ENCODE measurements at regions not wholly inside any gene's neighbourhood (a gene's known extent, or its start where the extent isn't known, plus 50 kb on each side); places are given as distances from the start of the nearest gene placed in this dataset.

DNA sequence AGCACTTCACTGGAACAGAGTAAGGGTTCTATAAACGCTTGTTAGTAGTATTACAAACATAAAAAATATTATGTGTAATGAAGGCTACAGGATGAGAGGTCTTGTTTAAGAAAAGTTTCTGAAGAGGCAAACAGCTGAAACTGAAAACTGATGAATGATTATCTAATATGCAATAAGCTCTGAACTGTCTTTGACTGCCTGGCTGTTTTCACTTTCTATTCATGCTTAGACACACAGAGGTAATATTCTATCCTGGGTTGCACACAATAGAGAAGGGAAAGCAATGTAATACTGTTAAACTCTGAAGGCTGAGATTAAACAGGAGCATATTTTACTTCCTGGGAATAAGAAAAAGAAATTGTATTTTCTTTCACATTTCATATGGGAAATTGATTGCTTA is 251.3 kb downstream of the ALX1 start:
- H3K9me2 ChIP-seq, result no peaks in the 10 kb centered on the region
- no peaks in the 10 kb centered on the region for H3F3A ChIP-seq (replicated peaks; ENCODE audit: insufficient read depth)
- no peaks in the 10 kb centered on the region for H3K4me1 ChIP-seq (ENCODE audit: control insufficient read depth in 1 of 2, insufficient read depth in 2 of 2, low read depth in 1 of 2, low read length in 1 of 2)
- H3K27me3 ChIP-seq (ENCODE audit: insufficient read depth), result no peaks in the 10 kb centered on the region
- no peak overlapping the region for H3K4me2 ChIP-seq
- no peak overlapping the region for H3K9ac ChIP-seq
- ChIA-PET CTCF (no interaction called here), POLR2A (no interaction called here)
- TF ChIP-seq JUND (IDR thresholded peaks at IDR 0.05) (no peak), RCOR1 (IDR thresholded peaks at IDR 0.05; ENCODE audit: low read length) (no peak), FOXJ3 (CRISPR knock-in tag; IDR thresholded peaks at IDR 0.05) (no peak)
- TF ChIP-seq, protein P1, sequence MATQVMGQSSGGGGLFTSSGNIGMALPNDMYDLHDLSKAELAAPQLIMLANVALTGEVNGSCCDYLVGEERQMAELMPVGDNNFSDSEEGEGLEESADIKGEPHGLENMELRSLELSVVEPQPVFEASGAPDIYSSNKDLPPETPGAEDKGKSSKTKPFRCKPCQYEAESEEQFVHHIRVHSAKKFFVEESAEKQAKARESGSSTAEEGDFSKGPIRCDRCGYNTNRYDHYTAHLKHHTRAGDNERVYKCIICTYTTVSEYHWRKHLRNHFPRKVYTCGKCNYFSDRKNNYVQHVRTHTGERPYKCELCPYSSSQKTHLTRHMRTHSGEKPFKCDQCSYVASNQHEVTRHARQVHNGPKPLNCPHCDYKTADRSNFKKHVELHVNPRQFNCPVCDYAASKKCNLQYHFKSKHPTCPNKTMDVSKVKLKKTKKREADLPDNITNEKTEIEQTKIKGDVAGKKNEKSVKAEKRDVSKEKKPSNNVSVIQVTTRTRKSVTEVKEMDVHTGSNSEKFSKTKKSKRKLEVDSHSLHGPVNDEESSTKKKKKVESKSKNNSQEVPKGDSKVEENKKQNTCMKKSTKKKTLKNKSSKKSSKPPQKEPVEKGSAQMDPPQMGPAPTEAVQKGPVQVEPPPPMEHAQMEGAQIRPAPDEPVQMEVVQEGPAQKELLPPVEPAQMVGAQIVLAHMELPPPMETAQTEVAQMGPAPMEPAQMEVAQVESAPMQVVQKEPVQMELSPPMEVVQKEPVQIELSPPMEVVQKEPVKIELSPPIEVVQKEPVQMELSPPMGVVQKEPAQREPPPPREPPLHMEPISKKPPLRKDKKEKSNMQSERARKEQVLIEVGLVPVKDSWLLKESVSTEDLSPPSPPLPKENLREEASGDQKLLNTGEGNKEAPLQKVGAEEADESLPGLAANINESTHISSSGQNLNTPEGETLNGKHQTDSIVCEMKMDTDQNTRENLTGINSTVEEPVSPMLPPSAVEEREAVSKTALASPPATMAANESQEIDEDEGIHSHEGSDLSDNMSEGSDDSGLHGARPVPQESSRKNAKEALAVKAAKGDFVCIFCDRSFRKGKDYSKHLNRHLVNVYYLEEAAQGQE (IDR thresholded peaks at IDR 0.05; ENCODE audit: low read depth, low read length), result no peak
- H3K36me3 ChIP-seq (replicated peaks in 1 of 2; ENCODE audit: control insufficient read depth in 1 of 2, insufficient read depth in 2 of 2, low read length in 1 of 2), result no peaks in the 10 kb centered on the region
- H3K79me2 ChIP-seq (ENCODE audit: insufficient read depth), result no peaks in the 10 kb centered on the region
- no peaks in the 10 kb centered on the region; the same call in 1 of the 2 replicates for H3K9me3 ChIP-seq
- no peak overlapping the region for H2AFZ ChIP-seq (ENCODE audit: low read depth)
- H3K27ac ChIP-seq (ENCODE audit: low read depth in 2 of 2, low read length in 1 of 2), result no peak overlapping the region
- no peak overlapping the region for H3K4me3 ChIP-seq (ENCODE audit: low read depth in 2 of 2, low read length in 1 of 2)
- no peak for DNase-seq
- no peaks in the 10 kb centered on the region for H4K20me1 ChIP-seq (ENCODE audit: insufficient read depth)
- 10% methylated on average over 1 of the region's 1 CpG for WGBS (ENCODE audit: low lambda C conversion rate)

DNA sequence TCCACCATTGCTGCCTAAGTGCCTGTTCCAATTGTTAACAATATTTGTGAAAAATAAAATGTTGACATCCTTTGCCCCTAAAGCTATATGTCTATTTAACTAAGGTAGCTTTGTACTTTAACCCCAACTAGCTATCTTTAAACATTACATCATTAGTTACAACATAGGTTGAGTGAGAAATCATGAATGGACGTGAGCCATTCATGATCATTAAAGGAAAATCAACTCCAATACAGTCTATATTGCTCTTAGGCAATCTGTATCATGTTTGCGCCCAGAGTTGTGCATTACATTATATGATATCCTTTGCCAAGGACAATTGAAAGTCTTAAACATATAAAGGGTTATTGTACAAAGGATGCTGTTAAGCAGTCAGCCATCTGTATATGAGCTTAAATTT is 269.6 kb downstream of the ALX1 start:
- H3K27ac ChIP-seq (ENCODE audit: low read depth in 2 of 2, low read length in 1 of 2), result no peak overlapping the region
- TF ChIP-seq RXRA (IDR thresholded peaks at IDR 0.05; ENCODE audit: borderline replicate concordance, low read depth) (no peak), CHD2 (IDR thresholded peaks at IDR 0.05; ENCODE audit: low read length, partially characterized antibody) (no peak), RCOR1 (IDR thresholded peaks at IDR 0.05; ENCODE audit: low read length) (no peak)
- DNase-seq, result no peak
- no peak overlapping the region for H3K4me2 ChIP-seq
- no peaks in the 10 kb centered on the region for H4K20me1 ChIP-seq (ENCODE audit: insufficient read depth)
- H3K36me3 ChIP-seq (replicated peaks in 1 of 2; ENCODE audit: control insufficient read depth in 1 of 2, insufficient read depth in 2 of 2, low read length in 1 of 2), result no peaks in the 10 kb centered on the region
- ChIA-PET POLR2A (no interaction called here), CTCF (interaction anchor here (1.2 to 1.8 kb wide), 2 partner anchors 11 to 26 kb away, joined by 3 to 8 read pairs; no protein-coding TSS in a partner anchor)
- no peak overlapping the region for H3K4me3 ChIP-seq (ENCODE audit: low read depth in 2 of 2, low read length in 1 of 2)
- H3K9me3 ChIP-seq, result no peaks in the 10 kb centered on the region
- H3K79me2 ChIP-seq (ENCODE audit: insufficient read depth), result no peaks in the 10 kb centered on the region
- 74% methylated on average over 2 of the region's 2 CpGs for WGBS (ENCODE audit: low lambda C conversion rate)
- no peak overlapping the region for H2AFZ ChIP-seq (ENCODE audit: low read depth)
- no peaks in the 10 kb centered on the region for H3K9me2 ChIP-seq
- no peaks in the 10 kb centered on the region for H3K27me3 ChIP-seq (ENCODE audit: insufficient read depth)
- H3K9ac ChIP-seq, result no peak overlapping the region
- H3F3A ChIP-seq (replicated peaks; ENCODE audit: insufficient read depth), result no peaks in the 10 kb centered on the region
- H3K4me1 ChIP-seq (ENCODE audit: control insufficient read depth in 1 of 2, insufficient read depth in 2 of 2, low read depth in 1 of 2, low read length in 1 of 2), result no peaks in the 10 kb centered on the region

DNA sequence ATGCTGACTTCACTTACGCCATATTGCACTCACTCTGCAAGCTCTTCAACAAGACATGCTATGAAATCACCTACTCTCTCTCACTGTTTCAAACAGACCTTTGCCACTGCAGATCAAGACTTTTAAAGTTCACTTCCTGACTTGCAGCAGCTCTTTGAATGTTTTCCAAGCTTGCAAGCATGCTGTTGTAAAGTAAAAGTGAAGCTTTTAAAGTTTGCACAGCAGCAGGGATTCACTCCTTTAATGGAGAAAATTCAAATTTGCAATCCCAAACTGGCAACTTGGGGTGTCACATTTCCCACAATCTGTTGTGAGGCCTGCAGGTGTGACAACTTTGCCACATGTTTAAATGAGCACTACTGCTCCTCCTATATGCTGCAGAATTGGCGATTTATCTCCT is 270.9 kb downstream of the ALX1 start:
- Histone ChIP-seq H4K20me1 (ENCODE audit: insufficient read depth) (no peaks in the 10 kb centered on the region), H2AFZ (ENCODE audit: low read depth) (no peak overlapping the region), H3K36me3 (replicated peaks in 1 of 2; ENCODE audit: control insufficient read depth in 1 of 2, insufficient read depth in 2 of 2, low read length in 1 of 2) (no peaks in the 10 kb centered on the region), H3K4me1 (ENCODE audit: control insufficient read depth in 1 of 2, insufficient read depth in 2 of 2, low read depth in 1 of 2, low read length in 1 of 2) (no peaks in the 10 kb centered on the region), H3K4me2 (no peak overlapping the region), H3K9me2 (no peaks in the 10 kb centered on the region), H3K9me3 (no peaks in the 10 kb centered on the region), H3K79me2 (ENCODE audit: insufficient read depth) (no peaks in the 10 kb centered on the region), H3K27me3 (ENCODE audit: insufficient read depth) (no peaks in the 10 kb centered on the region), H3K27ac (ENCODE audit: low read depth in 2 of 2, low read length in 1 of 2) (no peak overlapping the region), H3K4me3 (ENCODE audit: low read depth in 2 of 2, low read length in 1 of 2) (no peak overlapping the region), H3F3A (replicated peaks; ENCODE audit: insufficient read depth) (no peaks in the 10 kb centered on the region), H3K9ac (no peak overlapping the region)
- ChIA-PET POLR2A (no interaction called here), CTCF (interaction anchor here (1.0 to 1.8 kb wide), 3 partner anchors 25 to 316 kb away, joined by 3 to 8 read pairs (median 6); no protein-coding TSS in a partner anchor)
- 77% methylated on average over 2 of the region's 2 CpGs for WGBS (ENCODE audit: low lambda C conversion rate)
- DNase-seq, result no peak
- TF ChIP-seq, protein P2, sequence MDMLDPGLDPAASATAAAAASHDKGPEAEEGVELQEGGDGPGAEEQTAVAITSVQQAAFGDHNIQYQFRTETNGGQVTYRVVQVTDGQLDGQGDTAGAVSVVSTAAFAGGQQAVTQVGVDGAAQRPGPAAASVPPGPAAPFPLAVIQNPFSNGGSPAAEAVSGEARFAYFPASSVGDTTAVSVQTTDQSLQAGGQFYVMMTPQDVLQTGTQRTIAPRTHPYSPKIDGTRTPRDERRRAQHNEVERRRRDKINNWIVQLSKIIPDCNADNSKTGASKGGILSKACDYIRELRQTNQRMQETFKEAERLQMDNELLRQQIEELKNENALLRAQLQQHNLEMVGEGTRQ (IDR thresholded peaks at IDR 0.05; ENCODE audit: borderline replicate concordance, low read depth, low read length), result no peak
- TF ChIP-seq ELF1 (IDR thresholded peaks at IDR 0.05) (no peak), NRF1 (IDR thresholded peaks at IDR 0.05; ENCODE audit: low read depth, low read length) (no peak), EZH2phosphoT487 (IDR thresholded peaks at IDR 0.05; ENCODE audit: borderline replicate concordance, low read depth) (no peak), RXRA (IDR thresholded peaks at IDR 0.05; ENCODE audit: borderline replicate concordance, low read depth) (no peak), FOXM1 (IDR thresholded peaks at IDR 0.05; ENCODE audit: low read depth) (no peak), EP300 (IDR thresholded peaks at IDR 0.05; ENCODE audit: borderline replicate concordance in 1 of 2, low read depth in 1 of 2, low read length in 1 of 2) (no peak), FOXJ3 (CRISPR knock-in tag; IDR thresholded peaks at IDR 0.05) (no peak), RAD21 (IDR thresholded peaks at IDR 0.05; ENCODE audit: low read length) (no peak)
- TF ChIP-seq, protein P3, sequence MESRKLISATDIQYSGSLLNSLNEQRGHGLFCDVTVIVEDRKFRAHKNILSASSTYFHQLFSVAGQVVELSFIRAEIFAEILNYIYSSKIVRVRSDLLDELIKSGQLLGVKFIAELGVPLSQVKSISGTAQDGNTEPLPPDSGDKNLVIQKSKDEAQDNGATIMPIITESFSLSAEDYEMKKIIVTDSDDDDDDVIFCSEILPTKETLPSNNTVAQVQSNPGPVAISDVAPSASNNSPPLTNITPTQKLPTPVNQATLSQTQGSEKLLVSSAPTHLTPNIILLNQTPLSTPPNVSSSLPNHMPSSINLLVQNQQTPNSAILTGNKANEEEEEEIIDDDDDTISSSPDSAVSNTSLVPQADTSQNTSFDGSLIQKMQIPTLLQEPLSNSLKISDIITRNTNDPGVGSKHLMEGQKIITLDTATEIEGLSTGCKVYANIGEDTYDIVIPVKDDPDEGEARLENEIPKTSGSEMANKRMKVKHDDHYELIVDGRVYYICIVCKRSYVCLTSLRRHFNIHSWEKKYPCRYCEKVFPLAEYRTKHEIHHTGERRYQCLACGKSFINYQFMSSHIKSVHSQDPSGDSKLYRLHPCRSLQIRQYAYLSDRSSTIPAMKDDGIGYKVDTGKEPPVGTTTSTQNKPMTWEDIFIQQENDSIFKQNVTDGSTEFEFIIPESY (IDR thresholded peaks at IDR 0.05; ENCODE audit: borderline replicate concordance, low read depth), result no peak
